LNCaP clone FGC (cell line): ENCODE measurements at regions not wholly inside any gene's neighbourhood (a gene's known extent, or its start where the extent isn't known, plus 50 kb on each side); places are given as distances from the start of the nearest gene placed in this dataset.

Experiments used
- DNase-seq: peaks from one replicate; pipeline ENCODE4 v3.0.0-alpha.2; 2011; ENCODE audit warnings: low read depth
- H3K4me3 ChIP-seq: 2 replicates; pipeline ENCODE4 v1.5.1; 2011; ENCODE audit warnings: mild to moderate bottlenecking, low read depth, low read length, control low read depth
- CTCF ChIP-seq: IDR thresholded peaks from 2 replicates; pipeline ENCODE4 v1.5.1; 2012; ENCODE audit warnings: mild to moderate bottlenecking; ENCODE audit not compliant: control insufficient read depth, insufficient read depth; ENCODE audit errors: extremely low read depth

GRCh38 chr12:70048521-70049250, 194.5 kb upstream of the CNOT2 start:
- no peak for TF ChIP-seq CTCF
- no peak overlapping the region for H3K4me3 ChIP-seq
- no peak for DNase-seq

GRCh38 chr12:70049596-70050360, 193.5 kb upstream of the CNOT2 start:
- TF ChIP-seq CTCF, result no peak
- no peak overlapping the region for H3K4me3 ChIP-seq
- peak; percentile 32 for DNase-seq

GRCh38 chr12:70052476-70052875, 190.8 kb upstream of the CNOT2 start:
- TF ChIP-seq CTCF, result no peak
- no peak for DNase-seq

GRCh38 chr12:70052931-70053497, 190.2 kb upstream of the CNOT2 start:
- no peak for DNase-seq
- TF ChIP-seq CTCF, result no peak
- H3K4me3 ChIP-seq, result no peak overlapping the region

More at GRCh38 chr12:70052476-70052875, 190.8 kb upstream of the CNOT2 start:
- no peak overlapping the region for H3K4me3 ChIP-seq

GRCh38 chr12:70059373-70059772, 183.9 kb upstream of the CNOT2 start:
- no peak for DNase-seq
- no peak overlapping the region for H3K4me3 ChIP-seq
- TF ChIP-seq CTCF, result no peak

GRCh38 chr12:70060634-70061033, 182.6 kb upstream of the CNOT2 start:
- no peak for DNase-seq
- no peak for TF ChIP-seq CTCF

More at GRCh38 chr12:70060634-70061033, 182.6 kb upstream of the CNOT2 start:
- H3K4me3 ChIP-seq, result no peak overlapping the region
